Adrenal gland (tissue), 5 donors: ENCODE measurements at regions not wholly inside any gene's neighbourhood (a gene's known extent, or its start where the extent isn't known, plus 50 kb on each side); places are given as distances from the start of the nearest gene placed in this dataset.

Experiments used
- CTCF ChIP-seq, 6 experiments: fragments of 450-650 bp in 4 of 6; fragments of 200-600 bp in 2 of 6; sonication (generic) in 1 of 6; IDR thresholded peaks; 1 replicate in 5 of 6; 2 replicates in 1 of 6; pipeline versions ENCODE4 v1.5.1 to v1.8.0; 2016 to 2021; ENCODE audit warnings: antibody characterized with exemption in 6 of 6, mild to moderate bottlenecking in 2 of 6, moderate library complexity in 1 of 6
- POLR2A ChIP-seq, 2 donors: fragments of 450-650 bp; IDR thresholded peaks; one replicate each; pipeline ENCODE4 v1.6.1; 2017; ENCODE audit warnings: antibody characterized with exemption in 2 of 2, mild to moderate bottlenecking in 2 of 2, moderate library complexity in 1 of 2
- donor health status: DM: no; HTN: no; CAD: no.

- TF ChIP-seq CTCF (IDR thresholded peaks at IDR 0.05) (no peak), POLR2A (IDR thresholded peaks at IDR 0.05) (no peak)
Measured at GRCh38 chr6:167552961-167553735, 228.3 kb downstream of the TTLL2 start.
